Peyer's patch (tissue), 4 donors: ENCODE measurements at regions not wholly inside any gene's neighbourhood (a gene's known extent, or its start where the extent isn't known, plus 50 kb on each side); places are given as distances from the start of the nearest gene placed in this dataset.

Experiments used
- DNase-seq, 3 donors: peaks; one replicate each; pipeline ENCODE4 v3.0.0-alpha.2; 2017 to 2019
- H3K27ac ChIP-seq, 4 donors: fragments of 200-600 bp; sonication (generic); one replicate each; pipeline ENCODE4 v1.5.1; 2016 to 2019
- H3K27me3 ChIP-seq, 2 donors: fragments of 200-600 bp; sonication (generic); one replicate each; pipeline ENCODE4 v1.5.1; 2019
- H3K36me3 ChIP-seq, 3 donors: fragments of 200-600 bp; sonication (generic); one replicate each; pipeline ENCODE4 v1.5.1; 2016 to 2019
- H3K4me1 ChIP-seq, 4 donors: fragments of 200-600 bp; sonication (generic); one replicate each; pipeline ENCODE4 v1.5.1; 2016 to 2019
- H3K4me3 ChIP-seq, 4 donors: fragments of 200-600 bp; sonication (generic); 1 replicate in 3 of 4; 2 replicates in 1 of 4; pipeline ENCODE4 v1.5.1; 2016 to 2019; ENCODE audit warnings: mild to moderate bottlenecking in 1 of 4
- H3K9me3 ChIP-seq, 4 donors: fragments of 200-600 bp; sonication (generic); one replicate each; pipeline ENCODE4 v1.5.1; 2016 to 2019; ENCODE audit warnings: mild to moderate bottlenecking in 1 of 4
- POLR2A ChIP-seq, 2 donors: fragments of 450-650 bp; IDR thresholded peaks; one replicate each; pipeline ENCODE4 v1.5.1; 2017; ENCODE audit warnings: antibody characterized with exemption in 2 of 2, mild to moderate bottlenecking in 2 of 2, moderate library complexity in 2 of 2
- TF ChIP-seq, protein P1 (sequence below), 6 experiments: fragments of 450-650 bp in 4 of 6; fragments of 200-600 bp in 2 of 6; sonication (generic) in 1 of 6; IDR thresholded peaks; one replicate each; pipeline ENCODE4 v1.5.1; 2017 to 2019; ENCODE audit warnings: antibody characterized with exemption in 6 of 6, mild to moderate bottlenecking in 3 of 6, moderate library complexity in 1 of 6

DNA sequence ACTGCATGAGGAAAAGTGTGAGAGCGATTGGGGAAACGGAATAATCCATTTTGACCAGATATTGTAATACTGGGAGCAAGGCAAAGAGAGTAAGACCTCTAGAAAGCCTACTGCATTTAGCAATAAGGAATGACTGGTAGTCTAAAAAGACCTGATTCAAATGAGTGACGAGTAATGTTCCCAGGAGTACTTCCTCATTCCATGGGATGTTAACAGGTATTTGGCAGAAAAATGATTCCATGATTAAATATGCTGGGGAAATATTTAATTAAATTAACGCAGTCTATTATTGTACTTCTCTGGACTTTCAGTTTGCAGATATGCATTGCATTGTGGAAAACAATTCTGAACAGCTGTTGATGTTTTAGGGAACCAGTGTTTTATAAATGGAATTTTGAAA, 105.5 kb downstream of the RPE65 start:
- no peaks in the 10 kb centered on the region for H3K4me1 ChIP-seq
- no peak overlapping the region for H3K4me3 ChIP-seq
- TF ChIP-seq POLR2A (IDR thresholded peaks at IDR 0.05) = no peak
- TF ChIP-seq, protein P1, sequence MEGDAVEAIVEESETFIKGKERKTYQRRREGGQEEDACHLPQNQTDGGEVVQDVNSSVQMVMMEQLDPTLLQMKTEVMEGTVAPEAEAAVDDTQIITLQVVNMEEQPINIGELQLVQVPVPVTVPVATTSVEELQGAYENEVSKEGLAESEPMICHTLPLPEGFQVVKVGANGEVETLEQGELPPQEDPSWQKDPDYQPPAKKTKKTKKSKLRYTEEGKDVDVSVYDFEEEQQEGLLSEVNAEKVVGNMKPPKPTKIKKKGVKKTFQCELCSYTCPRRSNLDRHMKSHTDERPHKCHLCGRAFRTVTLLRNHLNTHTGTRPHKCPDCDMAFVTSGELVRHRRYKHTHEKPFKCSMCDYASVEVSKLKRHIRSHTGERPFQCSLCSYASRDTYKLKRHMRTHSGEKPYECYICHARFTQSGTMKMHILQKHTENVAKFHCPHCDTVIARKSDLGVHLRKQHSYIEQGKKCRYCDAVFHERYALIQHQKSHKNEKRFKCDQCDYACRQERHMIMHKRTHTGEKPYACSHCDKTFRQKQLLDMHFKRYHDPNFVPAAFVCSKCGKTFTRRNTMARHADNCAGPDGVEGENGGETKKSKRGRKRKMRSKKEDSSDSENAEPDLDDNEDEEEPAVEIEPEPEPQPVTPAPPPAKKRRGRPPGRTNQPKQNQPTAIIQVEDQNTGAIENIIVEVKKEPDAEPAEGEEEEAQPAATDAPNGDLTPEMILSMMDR (IDR thresholded peaks at IDR 0.05) = no peak
- no peaks in the 10 kb centered on the region for H3K27me3 ChIP-seq
- H3K36me3 ChIP-seq = no peaks in the 10 kb centered on the region
- DNase-seq = no peak
- no peak overlapping the region for H3K27ac ChIP-seq
- no peaks in the 10 kb centered on the region for H3K9me3 ChIP-seq

DNA sequence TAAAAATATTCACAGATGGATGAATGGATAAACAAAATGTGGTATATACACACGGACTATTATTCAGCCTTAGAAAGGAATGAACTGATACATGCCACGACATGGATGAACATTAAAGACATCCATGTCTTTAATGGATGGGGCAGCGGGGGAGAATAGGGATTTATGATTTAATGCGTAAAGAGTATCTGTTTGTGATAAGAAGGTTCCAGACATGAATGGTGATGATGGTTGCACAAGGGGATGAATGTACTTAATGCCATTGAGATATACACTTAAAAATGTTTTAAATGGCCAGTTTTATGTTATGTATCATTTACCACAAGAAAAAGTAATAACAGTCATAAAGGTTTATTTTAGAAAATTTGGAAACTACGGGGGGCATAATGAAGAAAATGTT, 108.6 kb upstream of the WLS start:
- Histone ChIP-seq H3K9me3 (no peaks in the 10 kb centered on the region), H3K4me3 (no peak overlapping the region), H3K36me3 (no peaks in the 10 kb centered on the region), H3K27me3 (no peaks in the 10 kb centered on the region), H3K4me1 (no peaks in the 10 kb centered on the region), H3K27ac (no peak overlapping the region)
- TF ChIP-seq, protein P1 (IDR thresholded peaks at IDR 0.05) = no peak
- no peak for TF ChIP-seq POLR2A (IDR thresholded peaks at IDR 0.05)
- DNase-seq = no peak

DNA sequence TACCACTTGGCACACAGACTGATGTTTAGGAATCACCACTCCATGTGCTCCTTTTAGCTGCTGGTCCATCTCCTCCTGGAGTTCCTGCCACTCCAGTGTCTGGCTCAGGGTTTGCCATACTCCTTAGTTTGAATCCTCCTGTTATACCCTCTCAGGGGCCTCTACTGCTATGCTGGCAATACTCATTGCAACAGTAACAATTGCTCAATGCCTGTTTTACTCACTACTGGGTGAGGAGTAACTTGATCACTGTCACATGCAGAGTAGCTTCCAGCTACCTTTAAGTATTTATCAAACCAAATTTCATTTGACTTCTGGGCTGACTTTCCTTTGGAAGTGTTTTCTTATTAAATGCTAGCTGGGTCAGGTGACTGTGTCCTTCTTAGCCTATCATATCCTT, 107.2 kb upstream of the WLS start:
- Histone ChIP-seq H3K27me3 (no peaks in the 10 kb centered on the region), H3K4me1 (no peaks in the 10 kb centered on the region), H3K36me3 (no peaks in the 10 kb centered on the region), H3K4me3 (no peak overlapping the region), H3K27ac (no peak overlapping the region), H3K9me3 (no peaks in the 10 kb centered on the region)
- DNase-seq = no peak
- no peak for TF ChIP-seq POLR2A (IDR thresholded peaks at IDR 0.05)
- TF ChIP-seq, protein P1 (IDR thresholded peaks at IDR 0.05) = no peak

DNA sequence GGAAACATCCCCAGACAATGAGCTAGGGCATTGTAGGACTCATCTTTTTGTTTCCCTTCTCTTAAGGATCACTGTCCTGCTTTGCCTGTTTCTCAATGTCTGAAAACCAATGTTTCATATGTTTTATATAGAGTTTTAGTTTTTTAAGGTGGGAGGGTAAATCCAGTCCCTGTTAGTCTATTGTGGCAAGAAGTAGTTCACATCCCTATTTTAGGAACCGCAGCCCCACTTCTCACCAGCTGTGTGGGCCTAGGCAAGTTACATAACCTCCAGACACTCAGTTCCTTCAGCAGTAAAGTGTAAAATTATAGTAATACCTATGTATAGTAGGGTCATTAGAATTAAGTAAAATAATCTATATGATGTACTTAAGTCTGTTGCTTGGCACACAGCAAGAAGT, 105.8 kb upstream of the WLS start:
- H3K27me3 ChIP-seq = no peaks in the 10 kb centered on the region
- H3K27ac ChIP-seq = no peak overlapping the region
- no peaks in the 10 kb centered on the region for H3K36me3 ChIP-seq
- TF ChIP-seq POLR2A (IDR thresholded peaks at IDR 0.05) = no peak
- TF ChIP-seq, protein P1 (IDR thresholded peaks at IDR 0.05) = no peak
- no peak overlapping the region for H3K4me3 ChIP-seq
- no peaks in the 10 kb centered on the region for H3K9me3 ChIP-seq
- H3K4me1 ChIP-seq = no peaks in the 10 kb centered on the region
- DNase-seq = no peak

DNA sequence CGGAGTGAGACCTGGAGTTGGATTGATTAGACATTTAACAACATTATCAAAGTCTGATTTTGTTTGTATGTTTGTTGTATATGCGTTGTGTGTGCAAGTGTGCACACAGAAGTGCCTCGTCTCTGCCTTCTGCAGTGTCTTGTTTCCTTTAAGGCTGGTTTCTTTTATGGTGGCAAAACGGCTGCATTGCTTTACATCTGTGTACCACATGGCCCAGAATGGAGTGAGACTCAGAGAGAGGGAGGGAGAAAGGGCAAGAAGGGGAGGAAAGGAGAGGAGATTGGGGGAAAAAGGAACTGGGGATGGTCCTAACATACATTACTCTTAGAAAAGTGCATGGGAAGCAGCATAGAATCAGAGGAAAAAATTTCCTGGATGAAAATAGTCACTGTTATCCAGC, 99.7 kb upstream of the WLS start:
- no peak overlapping the region for H3K27ac ChIP-seq
- H3K4me1 ChIP-seq = no peaks in the 10 kb centered on the region
- no peak for TF ChIP-seq POLR2A (IDR thresholded peaks at IDR 0.05)
- TF ChIP-seq, protein P1 (IDR thresholded peaks at IDR 0.05) = no peak
- H3K27me3 ChIP-seq = no peaks in the 10 kb centered on the region
- no peaks in the 10 kb centered on the region for H3K36me3 ChIP-seq
- no peak for DNase-seq
- H3K9me3 ChIP-seq = no peaks in the 10 kb centered on the region
- H3K4me3 ChIP-seq = no peak overlapping the region
